ENCODE measurements at regions not wholly inside any gene's neighbourhood (a gene's known extent, or its start where the extent isn't known, plus 50 kb on each side); places are given as distances from the start of the nearest gene placed in this dataset.

- ATAC-seq (ENCODE audit: poor library complexity) (no peak), DNase-seq (no peak)
- Mint-ChIP-seq H3K27ac (no peak overlapping the region), H3K4me3 (no peak overlapping the region), H3K36me3 (ENCODE audit: low read depth) (no peaks in the 10 kb centered on the region), H3K4me1 (ENCODE audit: low read depth) (no peaks in the 10 kb centered on the region), H3K9me3 (no peaks in the 10 kb centered on the region), H3K27me3 (no peaks in the 10 kb centered on the region)
- H3K4me3 ChIP-seq (ENCODE audit: low read length), result no peak overlapping the region
- no peak overlapping the region for H3K27ac ChIP-seq (ENCODE audit: low read depth in 1 of 2, low read length in 2 of 2)
- H3K36me3 ChIP-seq (ENCODE audit: insufficient read depth, low read length), result no peaks in the 10 kb centered on the region
- TF ChIP-seq CTCF (IDR thresholded peaks at IDR 0.05), result no peak
- H3K4me1 ChIP-seq (ENCODE audit: insufficient read depth, low read length), result no peaks in the 10 kb centered on the region
- no peaks in the 10 kb centered on the region for H3K27me3 ChIP-seq (ENCODE audit: control insufficient read depth in 1 of 2, insufficient read depth in 2 of 2, low read length in 2 of 2)
- ChIA-PET CTCF (no interaction called here), POLR2A (no interaction called here)
- intact Hi-C loops (cut with DNase I, micrococcal nuclease), result no loop called here
- H3K9me3 ChIP-seq (ENCODE audit: control insufficient read depth in 1 of 2, insufficient read depth in 1 of 2, low read length in 2 of 2), result peaks cover 0 to 6% of the 10 kb centered on the region in 2 experiments
Measured at GRCh38 chr14:96635850-96636249, 133.7 kb downstream of the PAPOLA start.

- Mint-ChIP-seq H3K4me1 (ENCODE audit: low read depth) (no peaks in the 10 kb centered on the region), H3K36me3 (ENCODE audit: low read depth) (no peaks in the 10 kb centered on the region), H3K4me3 (no peak overlapping the region), H3K9me3 (no peaks in the 10 kb centered on the region), H3K27me3 (no peaks in the 10 kb centered on the region), H3K27ac (no peak overlapping the region)
- Histone ChIP-seq H3K27ac (ENCODE audit: low read depth in 1 of 2, low read length in 2 of 2) (no peak overlapping the region), H3K4me1 (ENCODE audit: insufficient read depth, low read length) (no peaks in the 10 kb centered on the region), H3K27me3 (ENCODE audit: control insufficient read depth in 1 of 2, insufficient read depth in 2 of 2, low read length in 2 of 2) (no peaks in the 10 kb centered on the region), H3K4me3 (ENCODE audit: low read length) (no peak overlapping the region), H3K36me3 (ENCODE audit: insufficient read depth, low read length) (no peaks in the 10 kb centered on the region), H3K9me3 (ENCODE audit: control insufficient read depth in 1 of 2, insufficient read depth in 1 of 2, low read length in 2 of 2) (peaks cover 0 to 6% of the 10 kb centered on the region in 2 experiments)
- intact Hi-C loops (cut with DNase I, micrococcal nuclease), result no loop called here
- CTCF ChIA-PET, result no interaction called here
- DNase-seq (no peak), ATAC-seq (ENCODE audit: poor library complexity) (no peak)
- TF ChIP-seq CTCF (IDR thresholded peaks at IDR 0.05), result no peak
- POLR2A ChIA-PET, result no interaction called here
Measured at GRCh38 chr14:96637521-96637920, 135.3 kb downstream of the PAPOLA start.

GRCh38 chr14:96638041-96638855 is 136.1 kb downstream of the PAPOLA start:
- Histone ChIP-seq H3K27me3 (ENCODE audit: control insufficient read depth in 1 of 2, insufficient read depth in 2 of 2, low read length in 2 of 2) (no peaks in the 10 kb centered on the region), H3K36me3 (ENCODE audit: insufficient read depth, low read length) (no peaks in the 10 kb centered on the region), H3K9me3 (ENCODE audit: control insufficient read depth in 1 of 2, insufficient read depth in 1 of 2, low read length in 2 of 2) (peaks cover 0 to 6% of the 10 kb centered on the region in 2 experiments), H3K27ac (ENCODE audit: low read depth in 1 of 2, low read length in 2 of 2) (no peak overlapping the region), H3K4me3 (ENCODE audit: low read length) (no peak overlapping the region), H3K4me1 (ENCODE audit: insufficient read depth, low read length) (no peaks in the 10 kb centered on the region)
- no peaks in the 10 kb centered on the region for H3K9me3 Mint-ChIP-seq
- H3K27me3 Mint-ChIP-seq, result no peaks in the 10 kb centered on the region
- H3K27ac Mint-ChIP-seq, result no peak overlapping the region
- DNase-seq (no peak), ATAC-seq (ENCODE audit: poor library complexity) (no peak)
- H3K4me1 Mint-ChIP-seq (ENCODE audit: low read depth), result no peaks in the 10 kb centered on the region
- CTCF ChIA-PET, result no interaction called here
- H3K4me3 Mint-ChIP-seq, result no peak overlapping the region
- no peak for TF ChIP-seq CTCF (IDR thresholded peaks at IDR 0.05)
- intact Hi-C loops (cut with DNase I, micrococcal nuclease), result no loop called here
- H3K36me3 Mint-ChIP-seq (ENCODE audit: low read depth), result no peaks in the 10 kb centered on the region
- POLR2A ChIA-PET, result no interaction called here

Measured in CD4-positive, alpha-beta T cell (primary cell).